RWPE1 (cell line): ENCODE measurements at regions not wholly inside any gene's neighbourhood (a gene's known extent, or its start where the extent isn't known, plus 50 kb on each side); places are given as distances from the start of the nearest gene placed in this dataset.

Source experiments
- CTCF ChIA-PET: fragments of 350-600 bp; sonication (Branson Sonifier 250); formaldehyde crosslinking; extraction: SDS; loops from one replicate; lab custom pipeline; 2021; lab: Yijun Ruan, JAX
- POLR2A ChIA-PET: fragments of 400-600 bp; formaldehyde crosslinking; extraction: SDS; loops from one replicate; lab custom pipeline; 2020; ENCODE audit warnings: antibody characterized with exemption; ENCODE audit not compliant: low non-redundant PET; lab: Yijun Ruan, JAX
- DNase-seq: peaks from one replicate; pipeline ENCODE4 v3.0.0; 2012; ENCODE audit warnings: low spot score
- H3K27ac ChIP-seq: fragments of 450-650 bp; 2 replicates; pipeline ENCODE4 v1.5.1; 2017
- CTCF ChIP-seq: fragments of 450-650 bp; conservative IDR thresholded peaks from 2 replicates; pipeline ENCODE4 v1.5.1; 2017; ENCODE audit warnings: low read depth, mild to moderate bottlenecking

- H3K27ac ChIP-seq: peak overlapping the region; percentile 70
- DNase-seq: peak; percentile 38
- ChIA-PET CTCF (interaction anchor here (0.6 kb wide), 1 partner anchor 1863 kb away, joined by 3 read pairs; no protein-coding TSS in a partner anchor), POLR2A (no interaction called here)
- no peak for TF ChIP-seq CTCF
Observed at GRCh38 chr17:63274146-63274545, 172.0 kb downstream of the CYB561 start.

- peak; percentile 90 for DNase-seq
- H3K27ac ChIP-seq: no peak overlapping the region
- TF ChIP-seq CTCF: no peak
- POLR2A ChIA-PET: no interaction called here
- CTCF ChIA-PET: no interaction called here
Observed at GRCh38 chr17:63275318-63275970, 170.7 kb downstream of the CYB561 start.

GRCh38 chr17:63275971-63276745 is 169.9 kb downstream of the CYB561 start:
- POLR2A ChIA-PET: no interaction called here
- no peak overlapping the region for H3K27ac ChIP-seq

GRCh38 chr17:63276821-63277220 is 169.3 kb downstream of the CYB561 start:
- TF ChIP-seq CTCF: no peak
- no peak for DNase-seq
- CTCF ChIA-PET: no interaction called here
- POLR2A ChIA-PET: no interaction called here
- H3K27ac ChIP-seq: no peak overlapping the region

More at GRCh38 chr17:63275971-63276745, 169.9 kb downstream of the CYB561 start:
- no peak for TF ChIP-seq CTCF
- CTCF ChIA-PET: no interaction called here
- DNase-seq: no peak

- no peak overlapping the region for H3K27ac ChIP-seq
- ChIA-PET POLR2A (no interaction called here), CTCF (no interaction called here)
- no peak for TF ChIP-seq CTCF
- no peak for DNase-seq
Observed at GRCh38 chr17:63277629-63278028, 168.5 kb downstream of the CYB561 start.

GRCh38 chr17:63278728-63279442 is 167.2 kb downstream of the CYB561 start:
- DNase-seq: no peak
- POLR2A ChIA-PET: no interaction called here
- H3K27ac ChIP-seq: no peak overlapping the region
- no peak for TF ChIP-seq CTCF
- CTCF ChIA-PET: interaction anchor here (0.6 kb wide), 1 partner anchor 302 kb away, joined by 4 read pairs; no protein-coding TSS in a partner anchor
